ENCODE measurements at regions not wholly inside any gene's neighbourhood (a gene's known extent, or its start where the extent isn't known, plus 50 kb on each side); places are given as distances from the start of the nearest gene placed in this dataset.

DNA sequence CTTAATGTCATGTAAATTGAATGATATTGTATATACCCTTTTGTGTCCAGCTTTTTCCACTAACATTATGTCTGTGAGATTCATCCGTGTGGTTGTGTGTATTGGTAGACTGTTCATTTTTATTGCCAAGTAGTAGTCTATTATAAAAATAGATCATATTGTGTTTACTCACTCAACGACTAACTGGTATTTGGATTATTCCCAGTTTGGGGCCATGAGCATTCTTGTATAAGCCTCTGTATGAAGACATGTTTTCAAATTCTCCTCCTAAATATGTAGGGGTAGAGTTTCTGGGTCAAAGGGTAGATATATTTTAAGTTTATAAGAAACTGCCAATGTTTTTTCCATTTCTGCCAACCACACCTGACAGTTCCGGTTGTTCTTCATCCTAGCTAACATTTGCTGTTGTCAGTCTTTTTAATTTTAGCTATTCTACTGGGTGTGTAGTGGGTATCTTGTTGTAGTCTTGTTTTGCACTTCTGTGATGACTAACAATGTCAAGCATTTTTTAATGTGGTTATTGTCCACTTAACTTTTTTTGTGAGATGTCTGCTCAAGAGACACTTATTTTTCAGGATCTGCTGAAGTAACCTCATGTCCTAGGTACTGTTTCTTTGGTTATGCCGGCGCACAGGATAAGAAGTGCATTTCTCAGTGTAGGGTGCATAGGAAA lies 93.2 kb downstream of the DACT1 start:
- H3K4me3 ChIP-seq, result no peak overlapping the region
- no peaks in the 10 kb centered on the region for H3K4me1 ChIP-seq (ENCODE audit: low read depth)
- ATAC-seq, result no peak
- intact Hi-C loops (cut with DNase I, micrococcal nuclease), result no loop called here
- H3K36me3 ChIP-seq (ENCODE audit: low read depth), result no peaks in the 10 kb centered on the region
- no peak for DNase-seq
- no peak for TF ChIP-seq CTCF (IDR thresholded peaks at IDR 0.05)
- no peaks in the 10 kb centered on the region for H3K9me3 ChIP-seq

DNA sequence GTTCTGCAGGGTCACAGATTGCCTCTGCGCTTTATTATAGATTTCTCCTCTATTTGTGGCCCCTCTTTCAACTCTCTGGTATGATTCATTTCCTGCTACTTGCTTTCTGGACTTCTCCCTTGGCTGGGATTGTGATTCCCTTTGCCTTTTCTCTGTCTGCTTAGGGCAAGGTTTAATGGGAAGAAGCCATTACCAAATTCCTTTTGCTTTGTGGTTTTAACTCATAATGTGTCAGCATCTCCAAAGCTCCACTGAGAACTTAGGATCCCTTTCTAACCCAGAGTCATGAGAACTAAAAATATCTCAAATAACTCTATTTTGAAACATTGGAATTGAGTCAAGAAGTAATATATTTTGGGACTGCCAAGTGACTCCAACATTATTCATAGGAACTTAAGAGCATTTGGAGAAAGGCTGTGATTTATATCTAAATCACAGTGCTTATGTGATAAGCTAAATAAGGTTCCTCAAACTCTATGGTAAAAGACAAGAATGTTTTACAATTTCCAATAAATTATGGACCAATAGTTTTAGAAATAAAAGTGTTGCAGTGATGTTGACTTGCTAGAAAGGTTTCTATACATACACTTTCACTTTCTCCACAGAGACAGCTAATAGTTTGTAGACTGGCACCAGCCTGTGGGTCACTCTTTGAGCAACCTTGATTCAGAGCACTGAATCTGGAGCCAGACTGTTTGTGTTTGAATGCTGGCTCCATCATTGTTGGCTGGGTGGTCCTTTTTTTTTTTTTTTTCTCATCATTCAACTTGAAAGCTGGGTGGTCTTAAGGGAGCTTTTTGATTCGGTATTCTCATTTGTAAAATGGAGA lies 93.9 kb downstream of the DACT1 start:
- DNase-seq, result no peak
- Histone ChIP-seq H3K4me1 (ENCODE audit: low read depth) (no peaks in the 10 kb centered on the region), H3K4me3 (no peak overlapping the region), H3K9me3 (no peaks in the 10 kb centered on the region), H3K36me3 (ENCODE audit: low read depth) (no peaks in the 10 kb centered on the region)
- intact Hi-C loops (cut with DNase I, micrococcal nuclease), result no loop called here
- peak; percentile 26 for ATAC-seq
- no peak for TF ChIP-seq CTCF (IDR thresholded peaks at IDR 0.05)

DNA sequence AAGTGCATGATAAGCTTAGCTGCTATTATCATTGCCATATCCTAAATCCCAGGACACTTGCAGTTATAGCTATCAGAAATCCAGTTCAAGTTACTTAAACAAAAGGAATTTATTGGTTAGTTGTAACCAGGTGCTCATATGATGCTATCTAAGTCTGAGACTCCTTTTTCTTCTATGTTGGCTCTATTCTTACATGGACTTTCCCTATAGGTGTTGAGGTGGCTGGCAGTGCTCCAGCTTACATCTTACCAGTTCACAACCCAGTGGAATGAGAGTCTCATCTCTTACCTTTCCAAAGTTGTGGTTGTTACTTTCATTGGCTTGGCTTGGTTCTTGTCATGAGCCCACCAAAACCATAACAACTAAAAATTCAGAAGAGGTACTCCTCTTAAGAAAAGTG lies 94.6 kb downstream of the DACT1 start:
- DNase-seq (no peak), ATAC-seq (no peak)
- Histone ChIP-seq H3K4me3 (no peak overlapping the region), H3K36me3 (ENCODE audit: low read depth) (no peaks in the 10 kb centered on the region), H3K4me1 (ENCODE audit: low read depth) (no peaks in the 10 kb centered on the region), H3K9me3 (no peaks in the 10 kb centered on the region)
- TF ChIP-seq CTCF (IDR thresholded peaks at IDR 0.05), result no peak
- intact Hi-C loops (cut with DNase I, micrococcal nuclease), result no loop called here

GRCh38 chr14:58733451-58734208 lies 95.9 kb downstream of the DACT1 start:
- intact Hi-C loops (cut with DNase I, micrococcal nuclease), result no loop called here
- Histone ChIP-seq H3K4me3 (no peak overlapping the region), H3K9me3 (no peaks in the 10 kb centered on the region), H3K36me3 (ENCODE audit: low read depth) (no peaks in the 10 kb centered on the region), H3K4me1 (ENCODE audit: low read depth) (no peaks in the 10 kb centered on the region)
- DNase-seq (no peak), ATAC-seq (no peak)
- no peak for TF ChIP-seq CTCF (IDR thresholded peaks at IDR 0.05)

DNA sequence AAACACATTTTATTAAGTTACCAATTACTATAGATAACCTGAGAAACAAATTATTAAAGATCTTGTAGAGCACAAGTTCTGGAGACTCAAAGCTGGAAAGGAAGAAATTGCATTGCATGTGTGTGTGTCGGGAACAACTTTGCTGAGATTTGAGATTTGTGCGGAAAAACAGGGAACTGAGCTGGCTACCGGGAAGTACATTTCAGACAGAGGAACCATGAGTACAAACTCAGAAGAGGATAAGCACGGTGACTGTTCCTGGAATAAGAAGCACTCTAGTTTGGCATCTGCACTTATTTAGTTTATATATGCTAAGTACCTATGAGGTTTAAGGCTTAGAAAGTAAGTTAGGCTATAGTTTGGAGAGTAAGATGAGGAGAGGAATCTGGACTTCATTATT lies 97.8 kb downstream of the DACT1 start:
- no peak for ATAC-seq
- Histone ChIP-seq H3K9me3 (no peaks in the 10 kb centered on the region), H3K4me3 (no peak overlapping the region), H3K36me3 (ENCODE audit: low read depth) (no peaks in the 10 kb centered on the region), H3K4me1 (ENCODE audit: low read depth) (no peaks in the 10 kb centered on the region)
- DNase-seq, result no peak
- intact Hi-C loops (cut with DNase I, micrococcal nuclease), result no loop called here
- TF ChIP-seq CTCF (IDR thresholded peaks at IDR 0.05), result no peak

Measured in mucosa of descending colon (tissue), 3 donors.